ENCODE measurements at regions not wholly inside any gene's neighbourhood (a gene's known extent, or its start where the extent isn't known, plus 50 kb on each side); places are given as distances from the start of the nearest gene placed in this dataset.

- no peak overlapping the region for H2BK120ac ChIP-seq (ENCODE audit: low read depth, low read length, poor library complexity, severe bottlenecking)
- H3K4me1 Mint-ChIP-seq = peaks cover 16 to 17% of the 10 kb centered on the region in 2 experiments
- no CpG with 5 or more reads among the region's 3 CpGs for WGBS (ENCODE audit: extremely low coverage, insufficient read length, low lambda C conversion rate)
Measured at GRCh38 chr3:18843188-18843587, 305.1 kb upstream of the KCNH8 start.

More at GRCh38 chr3:18843188-18843587, 305.1 kb upstream of the KCNH8 start:
- Histone ChIP-seq H3K23ac (ENCODE audit: insufficient read length, low read depth, low read length) (no peak overlapping the region), H2BK5ac (ENCODE audit: insufficient read length, low read length) (no peak overlapping the region), H3K79me1 (ENCODE audit: insufficient read depth, low read depth, low read length, poor library complexity, severe bottlenecking) (no peaks in the 10 kb centered on the region), H2AFZ (ENCODE audit: low read length) (no peak overlapping the region), H3K4me2 (ENCODE audit: insufficient read depth, insufficient read length, low read length) (no peak overlapping the region), H3K27ac (ENCODE audit: insufficient read length, low read depth, low read length) (no peak overlapping the region), H3K4me1 (ENCODE audit: insufficient read depth, low read length) (no peaks in the 10 kb centered on the region), H3K9me3 (ENCODE audit: control insufficient read depth, low read depth, low read length) (no peaks in the 10 kb centered on the region), H2BK15ac (ENCODE audit: low read depth, low read length) (no peak overlapping the region), H4K20me1 (ENCODE audit: control insufficient read depth, insufficient read depth, insufficient read length) (no peaks in the 10 kb centered on the region), H3K14ac (ENCODE audit: insufficient read depth, low read length) (no peak overlapping the region), H3K9ac (ENCODE audit: extremely low read depth, insufficient read length, low read length) (no peak overlapping the region), H3K79me2 (ENCODE audit: insufficient read depth, low read length) (no peaks in the 10 kb centered on the region), H2BK20ac (ENCODE audit: low read depth, low read length, poor library complexity, severe bottlenecking) (peak overlapping the region; percentile 75), H4K5ac (ENCODE audit: insufficient read length, low read depth, low read length) (no peak overlapping the region), H3K4ac (ENCODE audit: low read depth, low read length) (no peak overlapping the region), H3T11ph (ENCODE audit: low read length) (no peak overlapping the region), H3K56ac (ENCODE audit: insufficient read length, low read depth, low read length) (no peak overlapping the region), H4K91ac (ENCODE audit: insufficient read length, low read depth, low read length) (no peak overlapping the region), H3K23me2 (ENCODE audit: insufficient read length, low read depth, low read length, poor library complexity, severe bottlenecking) (no peaks in the 10 kb centered on the region), H2BK12ac (ENCODE audit: insufficient read length, low read depth, low read length) (no peak overlapping the region), H3K27me3 (ENCODE audit: insufficient read depth, low read length) (no peaks in the 10 kb centered on the region), H3K18ac (ENCODE audit: insufficient read length, low read depth, low read length) (no peak overlapping the region), H4K8ac (replicated peaks; ENCODE audit: insufficient read length, low read depth, low read length) (no peak overlapping the region), H2AK5ac (ENCODE audit: insufficient read length, low read length) (no peak overlapping the region)
- no peaks in the 10 kb centered on the region for H3K36me3 Mint-ChIP-seq (ENCODE audit: insufficient read depth in 1 of 3, low read depth in 3 of 3)
- no peak overlapping the region for H3K27ac Mint-ChIP-seq
- no peaks in the 10 kb centered on the region for H3K27me3 Mint-ChIP-seq (ENCODE audit: low read depth)
- no peaks in the 10 kb centered on the region for H3K9me3 Mint-ChIP-seq
- no peak overlapping the region for H3K4me3 Mint-ChIP-seq
- TF ChIP-seq, protein P1, sequence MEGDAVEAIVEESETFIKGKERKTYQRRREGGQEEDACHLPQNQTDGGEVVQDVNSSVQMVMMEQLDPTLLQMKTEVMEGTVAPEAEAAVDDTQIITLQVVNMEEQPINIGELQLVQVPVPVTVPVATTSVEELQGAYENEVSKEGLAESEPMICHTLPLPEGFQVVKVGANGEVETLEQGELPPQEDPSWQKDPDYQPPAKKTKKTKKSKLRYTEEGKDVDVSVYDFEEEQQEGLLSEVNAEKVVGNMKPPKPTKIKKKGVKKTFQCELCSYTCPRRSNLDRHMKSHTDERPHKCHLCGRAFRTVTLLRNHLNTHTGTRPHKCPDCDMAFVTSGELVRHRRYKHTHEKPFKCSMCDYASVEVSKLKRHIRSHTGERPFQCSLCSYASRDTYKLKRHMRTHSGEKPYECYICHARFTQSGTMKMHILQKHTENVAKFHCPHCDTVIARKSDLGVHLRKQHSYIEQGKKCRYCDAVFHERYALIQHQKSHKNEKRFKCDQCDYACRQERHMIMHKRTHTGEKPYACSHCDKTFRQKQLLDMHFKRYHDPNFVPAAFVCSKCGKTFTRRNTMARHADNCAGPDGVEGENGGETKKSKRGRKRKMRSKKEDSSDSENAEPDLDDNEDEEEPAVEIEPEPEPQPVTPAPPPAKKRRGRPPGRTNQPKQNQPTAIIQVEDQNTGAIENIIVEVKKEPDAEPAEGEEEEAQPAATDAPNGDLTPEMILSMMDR (conservative IDR thresholded peaks at IDR 0.05) = no peak
- no peak for DNase-seq
